ENCODE measurements at regions not wholly inside any gene's neighbourhood (a gene's known extent, or its start where the extent isn't known, plus 50 kb on each side); places are given as distances from the start of the nearest gene placed in this dataset.

DNA sequence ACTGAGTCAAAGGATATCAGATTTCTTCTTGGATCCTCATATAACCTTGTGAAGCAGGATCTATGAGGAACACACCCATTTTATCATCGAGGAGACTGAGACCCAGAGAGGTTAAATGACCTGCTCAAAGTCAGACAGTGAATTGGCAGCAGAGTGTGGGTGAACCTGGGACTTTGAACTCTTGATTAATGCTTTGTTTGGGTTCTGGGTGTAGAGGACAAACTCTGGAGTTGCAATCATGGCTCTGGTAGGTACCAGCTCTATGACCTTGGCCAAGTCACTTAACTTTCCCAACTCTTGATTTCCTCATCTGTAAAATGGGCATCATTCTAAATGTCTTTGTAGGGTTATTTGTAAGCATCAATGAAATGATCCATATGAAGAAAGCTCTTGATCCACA lies 166.4 kb downstream of the HAPSTR1 start:
- DNase-seq (ENCODE audit: low spot score): no peak
- CTCF ChIA-PET: interaction anchor here (0.6 to 6.4 kb wide), 27 partner anchors 11 to 1817 kb away, joined by 3 to 102 read pairs (median 5); partner anchors contain the start of gene GRIN2A
- TF ChIP-seq PRRX2 (CRISPR knock-in tag; IDR thresholded peaks at IDR 0.05): no peak
- no peak for TF ChIP-seq NR3C1 (CRISPR knock-in tag; conservative IDR thresholded peaks at IDR 0.05; ENCODE audit: low read depth)
- TF ChIP-seq, protein P1, sequence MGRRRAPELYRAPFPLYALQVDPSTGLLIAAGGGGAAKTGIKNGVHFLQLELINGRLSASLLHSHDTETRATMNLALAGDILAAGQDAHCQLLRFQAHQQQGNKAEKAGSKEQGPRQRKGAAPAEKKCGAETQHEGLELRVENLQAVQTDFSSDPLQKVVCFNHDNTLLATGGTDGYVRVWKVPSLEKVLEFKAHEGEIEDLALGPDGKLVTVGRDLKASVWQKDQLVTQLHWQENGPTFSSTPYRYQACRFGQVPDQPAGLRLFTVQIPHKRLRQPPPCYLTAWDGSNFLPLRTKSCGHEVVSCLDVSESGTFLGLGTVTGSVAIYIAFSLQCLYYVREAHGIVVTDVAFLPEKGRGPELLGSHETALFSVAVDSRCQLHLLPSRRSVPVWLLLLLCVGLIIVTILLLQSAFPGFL (CRISPR knock-in tag; IDR thresholded peaks at IDR 0.05; ENCODE audit: borderline replicate concordance): no peak
- TF ChIP-seq, protein P2, sequence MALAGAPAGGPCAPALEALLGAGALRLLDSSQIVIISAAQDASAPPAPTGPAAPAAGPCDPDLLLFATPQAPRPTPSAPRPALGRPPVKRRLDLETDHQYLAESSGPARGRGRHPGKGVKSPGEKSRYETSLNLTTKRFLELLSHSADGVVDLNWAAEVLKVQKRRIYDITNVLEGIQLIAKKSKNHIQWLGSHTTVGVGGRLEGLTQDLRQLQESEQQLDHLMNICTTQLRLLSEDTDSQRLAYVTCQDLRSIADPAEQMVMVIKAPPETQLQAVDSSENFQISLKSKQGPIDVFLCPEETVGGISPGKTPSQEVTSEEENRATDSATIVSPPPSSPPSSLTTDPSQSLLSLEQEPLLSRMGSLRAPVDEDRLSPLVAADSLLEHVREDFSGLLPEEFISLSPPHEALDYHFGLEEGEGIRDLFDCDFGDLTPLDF (CRISPR knock-in tag; IDR thresholded peaks at IDR 0.05): no peak
- TF ChIP-seq HMGA2 (CRISPR knock-in tag; IDR thresholded peaks at IDR 0.05): no peak
- TF ChIP-seq, protein P3, sequence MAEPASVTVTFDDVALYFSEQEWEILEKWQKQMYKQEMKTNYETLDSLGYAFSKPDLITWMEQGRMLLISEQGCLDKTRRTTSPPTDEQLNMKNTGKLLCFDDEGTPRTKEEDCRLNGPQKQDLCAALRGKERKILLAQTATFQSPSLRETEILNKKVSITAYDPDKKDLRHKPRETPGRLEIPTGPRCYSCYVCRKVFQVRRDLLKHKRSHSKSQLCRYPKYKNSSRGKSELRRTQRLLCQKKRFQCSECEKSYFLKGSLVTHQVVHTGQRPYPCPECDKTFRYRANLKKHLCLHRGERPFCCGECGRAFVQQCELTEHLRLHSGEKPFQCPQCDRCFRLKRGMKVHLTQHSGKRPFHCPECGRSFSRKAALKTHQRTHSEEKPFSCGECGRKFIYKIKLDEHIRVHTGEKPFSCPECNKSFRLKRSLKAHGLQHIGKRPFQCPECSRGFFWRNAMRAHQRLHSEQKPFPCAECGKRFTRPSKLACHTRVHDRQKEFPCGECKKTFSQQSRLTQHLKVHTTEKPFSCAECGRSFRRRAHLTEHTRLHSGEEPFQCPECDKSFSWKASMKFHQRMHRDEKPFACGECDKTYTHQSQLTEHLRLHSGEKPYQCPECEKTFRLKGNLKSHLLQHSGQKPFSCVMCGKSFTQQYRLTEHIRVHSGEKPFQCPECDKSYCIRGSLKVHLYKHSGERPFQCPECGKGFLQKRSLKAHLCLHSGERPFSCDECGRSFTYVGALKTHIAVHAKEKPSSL (CRISPR knock-in tag; conservative IDR thresholded peaks at IDR 0.05): no peak
- TF ChIP-seq, protein P4, sequence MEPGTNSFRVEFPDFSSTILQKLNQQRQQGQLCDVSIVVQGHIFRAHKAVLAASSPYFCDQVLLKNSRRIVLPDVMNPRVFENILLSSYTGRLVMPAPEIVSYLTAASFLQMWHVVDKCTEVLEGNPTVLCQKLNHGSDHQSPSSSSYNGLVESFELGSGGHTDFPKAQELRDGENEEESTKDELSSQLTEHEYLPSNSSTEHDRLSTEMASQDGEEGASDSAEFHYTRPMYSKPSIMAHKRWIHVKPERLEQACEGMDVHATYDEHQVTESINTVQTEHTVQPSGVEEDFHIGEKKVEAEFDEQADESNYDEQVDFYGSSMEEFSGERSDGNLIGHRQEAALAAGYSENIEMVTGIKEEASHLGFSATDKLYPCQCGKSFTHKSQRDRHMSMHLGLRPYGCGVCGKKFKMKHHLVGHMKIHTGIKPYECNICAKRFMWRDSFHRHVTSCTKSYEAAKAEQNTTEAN (CRISPR knock-in tag; IDR thresholded peaks at IDR 0.05): no peak
- no peak for TF ChIP-seq IRF2 (CRISPR knock-in tag; IDR thresholded peaks at IDR 0.05; ENCODE audit: borderline replicate concordance, low read depth)
- TF ChIP-seq, protein P5, sequence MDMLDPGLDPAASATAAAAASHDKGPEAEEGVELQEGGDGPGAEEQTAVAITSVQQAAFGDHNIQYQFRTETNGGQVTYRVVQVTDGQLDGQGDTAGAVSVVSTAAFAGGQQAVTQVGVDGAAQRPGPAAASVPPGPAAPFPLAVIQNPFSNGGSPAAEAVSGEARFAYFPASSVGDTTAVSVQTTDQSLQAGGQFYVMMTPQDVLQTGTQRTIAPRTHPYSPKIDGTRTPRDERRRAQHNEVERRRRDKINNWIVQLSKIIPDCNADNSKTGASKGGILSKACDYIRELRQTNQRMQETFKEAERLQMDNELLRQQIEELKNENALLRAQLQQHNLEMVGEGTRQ (CRISPR knock-in tag; IDR thresholded peaks at IDR 0.05): no peak
- TF ChIP-seq ZBTB21 (CRISPR knock-in tag; IDR thresholded peaks at IDR 0.05; ENCODE audit: borderline replicate concordance): no peak
- TF ChIP-seq NR1H2 (CRISPR knock-in tag; IDR thresholded peaks at IDR 0.05): no peak
- TF ChIP-seq ZNF138 (CRISPR knock-in tag; conservative IDR thresholded peaks at IDR 0.05): no peak
- TF ChIP-seq, protein P6, sequence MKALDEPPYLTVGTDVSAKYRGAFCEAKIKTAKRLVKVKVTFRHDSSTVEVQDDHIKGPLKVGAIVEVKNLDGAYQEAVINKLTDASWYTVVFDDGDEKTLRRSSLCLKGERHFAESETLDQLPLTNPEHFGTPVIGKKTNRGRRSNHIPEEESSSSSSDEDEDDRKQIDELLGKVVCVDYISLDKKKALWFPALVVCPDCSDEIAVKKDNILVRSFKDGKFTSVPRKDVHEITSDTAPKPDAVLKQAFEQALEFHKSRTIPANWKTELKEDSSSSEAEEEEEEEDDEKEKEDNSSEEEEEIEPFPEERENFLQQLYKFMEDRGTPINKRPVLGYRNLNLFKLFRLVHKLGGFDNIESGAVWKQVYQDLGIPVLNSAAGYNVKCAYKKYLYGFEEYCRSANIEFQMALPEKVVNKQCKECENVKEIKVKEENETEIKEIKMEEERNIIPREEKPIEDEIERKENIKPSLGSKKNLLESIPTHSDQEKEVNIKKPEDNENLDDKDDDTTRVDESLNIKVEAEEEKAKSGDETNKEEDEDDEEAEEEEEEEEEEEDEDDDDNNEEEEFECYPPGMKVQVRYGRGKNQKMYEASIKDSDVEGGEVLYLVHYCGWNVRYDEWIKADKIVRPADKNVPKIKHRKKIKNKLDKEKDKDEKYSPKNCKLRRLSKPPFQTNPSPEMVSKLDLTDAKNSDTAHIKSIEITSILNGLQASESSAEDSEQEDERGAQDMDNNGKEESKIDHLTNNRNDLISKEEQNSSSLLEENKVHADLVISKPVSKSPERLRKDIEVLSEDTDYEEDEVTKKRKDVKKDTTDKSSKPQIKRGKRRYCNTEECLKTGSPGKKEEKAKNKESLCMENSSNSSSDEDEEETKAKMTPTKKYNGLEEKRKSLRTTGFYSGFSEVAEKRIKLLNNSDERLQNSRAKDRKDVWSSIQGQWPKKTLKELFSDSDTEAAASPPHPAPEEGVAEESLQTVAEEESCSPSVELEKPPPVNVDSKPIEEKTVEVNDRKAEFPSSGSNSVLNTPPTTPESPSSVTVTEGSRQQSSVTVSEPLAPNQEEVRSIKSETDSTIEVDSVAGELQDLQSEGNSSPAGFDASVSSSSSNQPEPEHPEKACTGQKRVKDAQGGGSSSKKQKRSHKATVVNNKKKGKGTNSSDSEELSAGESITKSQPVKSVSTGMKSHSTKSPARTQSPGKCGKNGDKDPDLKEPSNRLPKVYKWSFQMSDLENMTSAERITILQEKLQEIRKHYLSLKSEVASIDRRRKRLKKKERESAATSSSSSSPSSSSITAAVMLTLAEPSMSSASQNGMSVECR (CRISPR knock-in tag; IDR thresholded peaks at IDR 0.05; ENCODE audit: borderline replicate concordance): no peak
- no peak for TF ChIP-seq GTF2I (CRISPR knock-in tag; conservative IDR thresholded peaks at IDR 0.05)
- TF ChIP-seq GRHL2 (CRISPR knock-in tag; IDR thresholded peaks at IDR 0.05; ENCODE audit: insufficient replicate concordance, severe bottlenecking): no peak
- TF ChIP-seq, protein P7, sequence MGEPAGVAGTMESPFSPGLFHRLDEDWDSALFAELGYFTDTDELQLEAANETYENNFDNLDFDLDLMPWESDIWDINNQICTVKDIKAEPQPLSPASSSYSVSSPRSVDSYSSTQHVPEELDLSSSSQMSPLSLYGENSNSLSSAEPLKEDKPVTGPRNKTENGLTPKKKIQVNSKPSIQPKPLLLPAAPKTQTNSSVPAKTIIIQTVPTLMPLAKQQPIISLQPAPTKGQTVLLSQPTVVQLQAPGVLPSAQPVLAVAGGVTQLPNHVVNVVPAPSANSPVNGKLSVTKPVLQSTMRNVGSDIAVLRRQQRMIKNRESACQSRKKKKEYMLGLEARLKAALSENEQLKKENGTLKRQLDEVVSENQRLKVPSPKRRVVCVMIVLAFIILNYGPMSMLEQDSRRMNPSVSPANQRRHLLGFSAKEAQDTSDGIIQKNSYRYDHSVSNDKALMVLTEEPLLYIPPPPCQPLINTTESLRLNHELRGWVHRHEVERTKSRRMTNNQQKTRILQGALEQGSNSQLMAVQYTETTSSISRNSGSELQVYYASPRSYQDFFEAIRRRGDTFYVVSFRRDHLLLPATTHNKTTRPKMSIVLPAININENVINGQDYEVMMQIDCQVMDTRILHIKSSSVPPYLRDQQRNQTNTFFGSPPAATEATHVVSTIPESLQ (CRISPR knock-in tag; IDR thresholded peaks at IDR 0.05): no peak
- TF ChIP-seq ZNF232 (CRISPR knock-in tag; IDR thresholded peaks at IDR 0.05): no peak
- no peak for ATAC-seq
- Mint-ChIP-seq H3K36me3 (no peaks in the 10 kb centered on the region), H3K9me3 (peaks cover 18% of the 10 kb centered on the region), H3K27me3 (ENCODE audit: low read depth) (no peaks in the 10 kb centered on the region), H3K4me1 (peaks cover 17% of the 10 kb centered on the region), H3K27ac (no peak overlapping the region), H3K4me3 (no peak overlapping the region)
- POLR2A ChIA-PET: no interaction called here

Data from WTC11 (cell line).